ENCODE measurements at regions not wholly inside any gene's neighbourhood (a gene's known extent, or its start where the extent isn't known, plus 50 kb on each side); places are given as distances from the start of the nearest gene placed in this dataset.

GRCh38 chr6:141402489-141402888 lies 730.2 kb upstream of the GJE1 start:
- no peak for TF ChIP-seq CTCF (IDR thresholded peaks at IDR 0.05; ENCODE audit: borderline replicate concordance, control extremely low read depth, extremely low read depth, insufficient read depth, missing control alignments)

GRCh38 chr6:141401851-141402250 lies 730.9 kb upstream of the GJE1 start:
- TF ChIP-seq CTCF (IDR thresholded peaks at IDR 0.05; ENCODE audit: borderline replicate concordance, control extremely low read depth, extremely low read depth, insufficient read depth, missing control alignments): no peak
- no peak for DNase-seq (ENCODE audit: low spot score)
- in situ Hi-C loops (cut with MboI; ENCODE audit: low sequenced_read_pairs, unreplicated experiment): no loop called here

More at GRCh38 chr6:141402489-141402888, 730.2 kb upstream of the GJE1 start:
- no peak for DNase-seq (ENCODE audit: low spot score)
- in situ Hi-C loops (cut with MboI; ENCODE audit: low sequenced_read_pairs, unreplicated experiment): no loop called here

GRCh38 chr6:141401168-141401567 lies 731.6 kb upstream of the GJE1 start:
- in situ Hi-C loops (cut with MboI; ENCODE audit: low sequenced_read_pairs, unreplicated experiment): no loop called here
- no peak for TF ChIP-seq CTCF (IDR thresholded peaks at IDR 0.05; ENCODE audit: borderline replicate concordance, control extremely low read depth, extremely low read depth, insufficient read depth, missing control alignments)
- DNase-seq (ENCODE audit: low spot score): no peak

- in situ Hi-C loops (cut with MboI; ENCODE audit: low sequenced_read_pairs, unreplicated experiment): no loop called here
- TF ChIP-seq CTCF (IDR thresholded peaks at IDR 0.05; ENCODE audit: borderline replicate concordance, control extremely low read depth, extremely low read depth, insufficient read depth, missing control alignments): no peak
- no peak for DNase-seq (ENCODE audit: low spot score)
These were observed 733.8 kb upstream of the GJE1 start for GRCh38 chr6:141398949-141399348.

- in situ Hi-C loops (cut with MboI; ENCODE audit: low sequenced_read_pairs, unreplicated experiment): no loop called here
- no peak for TF ChIP-seq CTCF (IDR thresholded peaks at IDR 0.05; ENCODE audit: borderline replicate concordance, control extremely low read depth, extremely low read depth, insufficient read depth, missing control alignments)
- DNase-seq (ENCODE audit: low spot score): no peak
These were observed 737.2 kb upstream of the GJE1 start for GRCh38 chr6:141395443-141396008.

- in situ Hi-C loops (cut with MboI; ENCODE audit: low sequenced_read_pairs, unreplicated experiment): no loop called here
- TF ChIP-seq CTCF (IDR thresholded peaks at IDR 0.05; ENCODE audit: borderline replicate concordance, control extremely low read depth, extremely low read depth, insufficient read depth, missing control alignments): no peak
These were observed 738.1 kb upstream of the GJE1 start for GRCh38 chr6:141394565-141395051.

More at GRCh38 chr6:141394565-141395051, 738.1 kb upstream of the GJE1 start:
- no peak for DNase-seq (ENCODE audit: low spot score)
